GM23248 (cell line): ENCODE measurements at regions not wholly inside any gene's neighbourhood (a gene's known extent, or its start where the extent isn't known, plus 50 kb on each side); places are given as distances from the start of the nearest gene placed in this dataset.

ENCODE experiments used
- DNase-seq: peaks from one replicate; pipeline ENCODE4 v3.0.0-alpha.2; 2015
- H2AFZ ChIP-seq: fragments of 200-600 bp; sonication (generic); 2 replicates; pipeline ENCODE4 v1.6.1; 2016; ENCODE audit warnings: antibody characterized with exemption
- H3F3A ChIP-seq: fragments of 200-600 bp; sonication (generic); 2 replicates; pipeline ENCODE4 v1.6.1; 2016; ENCODE audit warnings: mild to moderate bottlenecking, antibody characterized with exemption, mixed run types; ENCODE audit not compliant: insufficient read depth
- H3K27ac ChIP-seq: fragments of 200-600 bp; sonication (generic); 2 replicates; pipeline ENCODE4 v1.5.1; 2016; ENCODE audit warnings: mild to moderate bottlenecking
- H3K27me3 ChIP-seq: fragments of 200-600 bp; sonication (generic); replicated peaks from 2 replicates; pipeline ENCODE4 v1.6.1; 2016; ENCODE audit warnings: mild to moderate bottlenecking; ENCODE audit not compliant: insufficient read depth
- H3K36me3 ChIP-seq: fragments of 200-600 bp; sonication (generic); 2 replicates; pipeline ENCODE4 v1.6.1; 2016; ENCODE audit warnings: low read depth, mild to moderate bottlenecking
- H3K4me1 ChIP-seq: fragments of 200-600 bp; sonication (generic); 2 replicates; pipeline ENCODE4 v1.6.1; 2016; ENCODE audit warnings: mild to moderate bottlenecking; ENCODE audit not compliant: insufficient read depth
- H3K4me2 ChIP-seq: fragments of 200-600 bp; sonication (generic); one replicate; pipeline ENCODE4 v1.6.1; 2016; ENCODE audit warnings: mild to moderate bottlenecking; ENCODE audit not compliant: unreplicated experiment
- H3K4me3 ChIP-seq: fragments of 200-600 bp; sonication (generic); 2 replicates; pipeline ENCODE4 v1.5.1; 2016; ENCODE audit warnings: mild to moderate bottlenecking
- H3K79me2 ChIP-seq: fragments of 200-600 bp; sonication (generic); 2 replicates; pipeline ENCODE4 v1.6.1; 2016; ENCODE audit warnings: mild to moderate bottlenecking; ENCODE audit not compliant: insufficient read depth
- H3K9ac ChIP-seq: fragments of 200-600 bp; sonication (generic); 2 replicates; pipeline ENCODE4 v1.6.1; 2016; ENCODE audit warnings: mild to moderate bottlenecking
- H3K9me2 ChIP-seq: fragments of 200-600 bp; sonication (generic); 2 replicates; pipeline ENCODE4 v1.6.1; 2016; ENCODE audit warnings: mixed run types, mild to moderate bottlenecking, moderate library complexity; ENCODE audit not compliant: insufficient read depth
- H3K9me3 ChIP-seq: fragments of 200-600 bp; sonication (generic); one replicate; pipeline ENCODE4 v1.6.1; 2017; ENCODE audit warnings: low read depth
- H4K20me1 ChIP-seq: fragments of 200-600 bp; sonication (generic); 2 replicates; pipeline ENCODE4 v1.6.0; 2016; ENCODE audit not compliant: insufficient read depth
- EZH2 ChIP-seq: fragments of 200-600 bp; sonication (generic); IDR thresholded peaks from 2 replicates; pipeline ENCODE4 v1.6.1; 2018; ENCODE audit warnings: antibody characterized with exemption, mild to moderate bottlenecking; ENCODE audit not compliant: insufficient read depth, poor library complexity, severe bottlenecking
- EZH2phosphoT487 ChIP-seq: fragments of 200-600 bp; sonication (generic); IDR thresholded peaks from 2 replicates; pipeline ENCODE4 v1.6.1; 2018; ENCODE audit warnings: antibody characterized with exemption, moderate library complexity, mild to moderate bottlenecking, low read depth; ENCODE audit not compliant: insufficient read depth
- WGBS, 2 experiments: methylation state at CpG; one replicate each; pipeline ENCODE4 v1.1.6; 2015 to 2017; ENCODE audit warnings: low lambda C conversion rate in 2 of 2, low coverage in 1 of 2; ENCODE audit errors: missing lambda C conversion rate in 2 of 2; 5-methylcytosine and 5-hydroxymethylcytosine counted together
- in situ Hi-C: fragments of 300-500 bp; cut with MboI; formaldehyde crosslinking; loops from 2 replicates; pipeline ENCODE4 v1.15.0; 2020

GRCh38 chr1:235004840-235005391 lies 123.7 kb downstream of the TOMM20 start:
- in situ Hi-C loops: no loop called here
- no peak overlapping the region for H3K4me2 ChIP-seq
- WGBS, 2 experiments: 72 to 77% methylated on average over 3 of the region's 3 CpGs
- no peak overlapping the region for H3K4me3 ChIP-seq
- H3K36me3 ChIP-seq: no peaks in the 10 kb centered on the region
- no peak overlapping the region for H2AFZ ChIP-seq
- no peaks in the 10 kb centered on the region for H4K20me1 ChIP-seq
- H3K9ac ChIP-seq: no peak overlapping the region
- TF ChIP-seq EZH2 (no peak), EZH2phosphoT487 (no peak)
- H3K4me1 ChIP-seq: no peaks in the 10 kb centered on the region
- H3K79me2 ChIP-seq: no peaks in the 10 kb centered on the region
- no peaks in the 10 kb centered on the region for H3K27me3 ChIP-seq
- H3K9me3 ChIP-seq: no peaks in the 10 kb centered on the region
- no peaks in the 10 kb centered on the region for H3K9me2 ChIP-seq
- DNase-seq: no peak
- H3F3A ChIP-seq: no peaks in the 10 kb centered on the region
- no peak overlapping the region for H3K27ac ChIP-seq

- Histone ChIP-seq H3K9me3 (no peaks in the 10 kb centered on the region), H3K27me3 (no peaks in the 10 kb centered on the region), H3K4me1 (no peaks in the 10 kb centered on the region), H4K20me1 (no peaks in the 10 kb centered on the region), H3K79me2 (no peaks in the 10 kb centered on the region), H3K4me2 (no peak overlapping the region), H3K9me2 (no peaks in the 10 kb centered on the region), H3F3A (no peaks in the 10 kb centered on the region), H3K4me3 (no peak overlapping the region), H3K27ac (no peak overlapping the region), H3K9ac (no peak overlapping the region), H2AFZ (no peak overlapping the region), H3K36me3 (no peaks in the 10 kb centered on the region)
- TF ChIP-seq EZH2phosphoT487 (no peak), EZH2 (no peak)
- no peak for DNase-seq
- in situ Hi-C loops: no loop called here
- 95 to 98% methylated on average over 2 of the region's 2 CpGs for WGBS, 2 experiments
These were observed 124.4 kb downstream of the TOMM20 start for GRCh38 chr1:235004276-235004675.

GRCh38 chr1:235002706-235003300 lies 125.8 kb downstream of the TOMM20 start:
- Histone ChIP-seq H3K27ac (no peak overlapping the region), H3K4me1 (peaks cover 10% of the 10 kb centered on the region), H3K9me3 (no peaks in the 10 kb centered on the region), H3K4me3 (no peak overlapping the region), H4K20me1 (no peaks in the 10 kb centered on the region), H3K9me2 (no peaks in the 10 kb centered on the region), H3K4me2 (no peak overlapping the region), H3K79me2 (no peaks in the 10 kb centered on the region), H3F3A (peaks cover 4% of the 10 kb centered on the region), H2AFZ (no peak overlapping the region), H3K27me3 (no peaks in the 10 kb centered on the region), H3K36me3 (no peaks in the 10 kb centered on the region), H3K9ac (no peak overlapping the region)
- no peak for DNase-seq
- in situ Hi-C loops: no loop called here
- TF ChIP-seq EZH2phosphoT487 (no peak), EZH2 (no peak)
- 96 to 98% methylated on average over 10 of the region's 10 CpGs for WGBS, 2 experiments

- no peak overlapping the region for H3K4me2 ChIP-seq
- H2AFZ ChIP-seq: no peak overlapping the region
- H4K20me1 ChIP-seq: no peaks in the 10 kb centered on the region
- H3K4me1 ChIP-seq: peaks cover 24% of the 10 kb centered on the region
- H3K4me3 ChIP-seq: no peak overlapping the region
- no peaks in the 10 kb centered on the region for H3K79me2 ChIP-seq
- 93 to 95% methylated on average over 10 of the region's 10 CpGs for WGBS, 2 experiments
- TF ChIP-seq EZH2phosphoT487: no peak
- no peak for TF ChIP-seq EZH2
- peaks cover 17% of the 10 kb centered on the region for H3F3A ChIP-seq
- H3K27me3 ChIP-seq: no peaks in the 10 kb centered on the region
- in situ Hi-C loops: no loop called here
- H3K9ac ChIP-seq: no peak overlapping the region
- no peaks in the 10 kb centered on the region for H3K36me3 ChIP-seq
- H3K9me2 ChIP-seq: no peaks in the 10 kb centered on the region
- no peak for DNase-seq
- H3K27ac ChIP-seq: no peak overlapping the region
- H3K9me3 ChIP-seq: no peaks in the 10 kb centered on the region
These were observed 129.1 kb downstream of the TOMM20 start for GRCh38 chr1:234999513-234999940.
